ENCODE measurements at regions not wholly inside any gene's neighbourhood (a gene's known extent, or its start where the extent isn't known, plus 50 kb on each side); places are given as distances from the start of the nearest gene placed in this dataset.
"Not testable (repeated sequence)": the region's sequence is repeated elsewhere in the genome, so short reads cannot be mapped to it uniquely, and the experiment has no call there.

GRCh38 chr9:75500479-75500878, 390.0 kb upstream of the PCSK5 start:
- Mint-ChIP-seq H3K27ac (no peak overlapping the region), H3K36me3 (ENCODE audit: insufficient read depth) (no peaks in the 10 kb centered on the region), H3K4me3 (no peak overlapping the region), H3K27me3 (no peaks in the 10 kb centered on the region), H3K4me1 (ENCODE audit: low read depth in 2 of 2) (no peaks in the 10 kb centered on the region), H3K9me3 (no peaks in the 10 kb centered on the region)
- ATAC-seq (replicated peaks) (no peak), DNase-seq (no peak)

- not testable (repeated sequence) for H3K4me1 Mint-ChIP-seq (ENCODE audit: low read depth in 2 of 2); ATAC-seq (replicated peaks); H3K9me3 Mint-ChIP-seq; DNase-seq; H3K27me3 Mint-ChIP-seq; H3K27ac Mint-ChIP-seq; H3K4me3 Mint-ChIP-seq; H3K36me3 Mint-ChIP-seq (ENCODE audit: insufficient read depth)
Measured at GRCh38 chr9:75500940-75501339, 389.5 kb upstream of the PCSK5 start.

GRCh38 chr9:75504721-75505120, 385.8 kb upstream of the PCSK5 start:
- no peaks in the 10 kb centered on the region for H3K27me3 Mint-ChIP-seq
- H3K27ac Mint-ChIP-seq: no peak overlapping the region
- H3K9me3 Mint-ChIP-seq: peaks cover 2 to 5% of the 10 kb centered on the region in 2 donors
- H3K36me3 Mint-ChIP-seq (ENCODE audit: insufficient read depth): no peaks in the 10 kb centered on the region
- no peak overlapping the region for H3K4me3 Mint-ChIP-seq
- ATAC-seq (replicated peaks) (no peak), DNase-seq (no peak)
- H3K4me1 Mint-ChIP-seq (ENCODE audit: low read depth in 2 of 2): no peaks in the 10 kb centered on the region

- no peak for ATAC-seq (replicated peaks)
- H3K36me3 Mint-ChIP-seq (ENCODE audit: insufficient read depth): no peaks in the 10 kb centered on the region
- H3K4me1 Mint-ChIP-seq (ENCODE audit: low read depth in 2 of 2): no peaks in the 10 kb centered on the region
- H3K27ac Mint-ChIP-seq: no peak overlapping the region
- no peaks in the 10 kb centered on the region for H3K27me3 Mint-ChIP-seq
- H3K4me3 Mint-ChIP-seq: no peak overlapping the region
- H3K9me3 Mint-ChIP-seq: peaks cover 2 to 5% of the 10 kb centered on the region in 2 donors
- DNase-seq: no peak
Measured at GRCh38 chr9:75505654-75506053, 384.8 kb upstream of the PCSK5 start.

- Mint-ChIP-seq H3K27me3 (no peaks in the 10 kb centered on the region), H3K4me3 (no peak overlapping the region), H3K36me3 (ENCODE audit: insufficient read depth) (no peaks in the 10 kb centered on the region), H3K27ac (no peak overlapping the region), H3K9me3 (peaks cover 0 to 1% of the 10 kb centered on the region in 2 donors), H3K4me1 (ENCODE audit: low read depth in 2 of 2) (no peaks in the 10 kb centered on the region)
- ATAC-seq (replicated peaks) (no peak), DNase-seq (no peak)
Measured at GRCh38 chr9:75529463-75529862, 361.0 kb upstream of the PCSK5 start.

- no peaks in the 10 kb centered on the region for H3K27me3 Mint-ChIP-seq
- H3K4me1 Mint-ChIP-seq (ENCODE audit: low read depth in 2 of 2): no peaks in the 10 kb centered on the region
- DNase-seq: no peak
- no peak overlapping the region for H3K27ac Mint-ChIP-seq
- no peaks in the 10 kb centered on the region for H3K36me3 Mint-ChIP-seq (ENCODE audit: insufficient read depth)
- peaks cover 0 to 1% of the 10 kb centered on the region in 2 donors for H3K9me3 Mint-ChIP-seq
- H3K4me3 Mint-ChIP-seq: no peak overlapping the region
- ATAC-seq (replicated peaks): no peak
Measured at GRCh38 chr9:75531588-75531987, 358.9 kb upstream of the PCSK5 start.

- H3K4me3 Mint-ChIP-seq: no peak overlapping the region
- no peaks in the 10 kb centered on the region for H3K36me3 Mint-ChIP-seq (ENCODE audit: insufficient read depth)
- no peak overlapping the region for H3K27ac Mint-ChIP-seq
Measured at GRCh38 chr9:75532233-75533050, 358.0 kb upstream of the PCSK5 start.

GRCh38 chr9:75539523-75539922, 350.9 kb upstream of the PCSK5 start:
- Mint-ChIP-seq H3K27me3 (no peaks in the 10 kb centered on the region), H3K27ac (no peak overlapping the region), H3K4me1 (ENCODE audit: low read depth in 2 of 2) (no peaks in the 10 kb centered on the region), H3K36me3 (ENCODE audit: insufficient read depth) (no peaks in the 10 kb centered on the region), H3K4me3 (no peak overlapping the region), H3K9me3 (no peaks in the 10 kb centered on the region)
- ATAC-seq (replicated peaks) (no peak), DNase-seq (no peak)

More at GRCh38 chr9:75532233-75533050, 358.0 kb upstream of the PCSK5 start:
- no peak for DNase-seq
- Mint-ChIP-seq H3K4me1 (ENCODE audit: low read depth in 2 of 2) (no peaks in the 10 kb centered on the region), H3K27me3 (no peaks in the 10 kb centered on the region), H3K9me3 (no peaks in the 10 kb centered on the region)
- ATAC-seq (replicated peaks): no peak

GRCh38 chr9:75540185-75540584, 350.3 kb upstream of the PCSK5 start:
- Mint-ChIP-seq H3K4me3 (no peak overlapping the region), H3K4me1 (ENCODE audit: low read depth in 2 of 2) (no peaks in the 10 kb centered on the region), H3K27ac (no peak overlapping the region), H3K36me3 (ENCODE audit: insufficient read depth) (no peaks in the 10 kb centered on the region), H3K27me3 (no peaks in the 10 kb centered on the region), H3K9me3 (no peaks in the 10 kb centered on the region)
- ATAC-seq (replicated peaks) (no peak), DNase-seq (no peak)

- Mint-ChIP-seq H3K27me3 (no peaks in the 10 kb centered on the region), H3K27ac (no peak overlapping the region), H3K9me3 (no peaks in the 10 kb centered on the region), H3K4me3 (no peak overlapping the region), H3K36me3 (ENCODE audit: insufficient read depth) (no peaks in the 10 kb centered on the region), H3K4me1 (ENCODE audit: low read depth in 2 of 2) (no peaks in the 10 kb centered on the region)
- DNase-seq (no peak), ATAC-seq (replicated peaks) (no peak)
Measured at GRCh38 chr9:75541734-75542133, 348.7 kb upstream of the PCSK5 start.

- Mint-ChIP-seq H3K4me1 (ENCODE audit: low read depth in 2 of 2) (no peaks in the 10 kb centered on the region), H3K9me3 (peaks cover 0 to 8% of the 10 kb centered on the region in 2 donors), H3K4me3 (no peak overlapping the region), H3K27ac (no peak overlapping the region), H3K36me3 (ENCODE audit: insufficient read depth) (no peaks in the 10 kb centered on the region), H3K27me3 (no peaks in the 10 kb centered on the region)
- ATAC-seq (replicated peaks) (no peak), DNase-seq (no peak)
Measured at GRCh38 chr9:75544815-75545214, 345.7 kb upstream of the PCSK5 start.

- Mint-ChIP-seq H3K27me3 (no peaks in the 10 kb centered on the region), H3K9me3 (peaks cover 1 to 8% of the 10 kb centered on the region in 2 donors), H3K4me1 (ENCODE audit: low read depth in 2 of 2) (no peaks in the 10 kb centered on the region), H3K4me3 (no peak overlapping the region), H3K27ac (no peak overlapping the region), H3K36me3 (ENCODE audit: insufficient read depth) (no peaks in the 10 kb centered on the region)
- DNase-seq (no peak), ATAC-seq (replicated peaks) (no peak)
Measured at GRCh38 chr9:75545287-75545686, 345.2 kb upstream of the PCSK5 start.

GRCh38 chr9:75548871-75549270, 341.6 kb upstream of the PCSK5 start:
- Mint-ChIP-seq H3K36me3 (ENCODE audit: insufficient read depth) (no peaks in the 10 kb centered on the region), H3K27ac (no peak overlapping the region), H3K9me3 (peaks cover 1 to 8% of the 10 kb centered on the region in 2 donors), H3K27me3 (no peaks in the 10 kb centered on the region), H3K4me3 (no peak overlapping the region), H3K4me1 (ENCODE audit: low read depth in 2 of 2) (no peaks in the 10 kb centered on the region)
- no peak for DNase-seq
- ATAC-seq (replicated peaks): no peak

GRCh38 chr9:75551861-75552260, 338.6 kb upstream of the PCSK5 start:
- H3K4me3 Mint-ChIP-seq: no peak overlapping the region
- no peak overlapping the region for H3K27ac Mint-ChIP-seq
- ATAC-seq (replicated peaks) (no peak), DNase-seq (no peak)
- no peaks in the 10 kb centered on the region for H3K4me1 Mint-ChIP-seq (ENCODE audit: low read depth in 2 of 2)
- H3K36me3 Mint-ChIP-seq (ENCODE audit: insufficient read depth): no peaks in the 10 kb centered on the region
- H3K9me3 Mint-ChIP-seq: peaks cover 1 to 12% of the 10 kb centered on the region in 2 donors
- H3K27me3 Mint-ChIP-seq: no peaks in the 10 kb centered on the region
